ENCODE measurements at regions not wholly inside any gene's neighbourhood (a gene's known extent, or its start where the extent isn't known, plus 50 kb on each side); places are given as distances from the start of the nearest gene placed in this dataset.

GRCh38 chr2:71859211-71859847 is 288.3 kb downstream of the CYP26B1 start:
- no peak for DNase-seq

GRCh38 chr2:71858071-71858470 is 289.6 kb downstream of the CYP26B1 start:
- no peak for DNase-seq

DNA sequence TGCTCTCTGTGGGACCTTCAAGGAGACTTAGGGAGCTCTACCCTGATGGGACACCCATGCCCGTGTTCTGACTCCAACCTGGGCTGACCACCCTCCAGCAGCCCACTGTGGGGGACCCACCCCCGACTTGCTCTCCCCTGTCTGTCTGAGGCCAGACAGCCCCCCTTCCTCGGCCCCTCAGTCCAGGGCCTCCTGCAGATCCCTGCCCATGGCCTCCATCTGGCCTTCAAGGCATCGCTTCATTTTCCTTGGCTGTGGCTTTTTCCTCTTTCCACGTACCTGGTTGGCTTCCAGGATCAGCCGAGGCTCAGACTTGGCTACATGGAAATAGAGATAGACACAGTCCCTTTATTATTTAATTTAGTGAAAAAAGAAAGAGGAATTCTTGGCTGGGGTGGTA is 290.0 kb downstream of the CYP26B1 start:
- no peak for DNase-seq

DNA sequence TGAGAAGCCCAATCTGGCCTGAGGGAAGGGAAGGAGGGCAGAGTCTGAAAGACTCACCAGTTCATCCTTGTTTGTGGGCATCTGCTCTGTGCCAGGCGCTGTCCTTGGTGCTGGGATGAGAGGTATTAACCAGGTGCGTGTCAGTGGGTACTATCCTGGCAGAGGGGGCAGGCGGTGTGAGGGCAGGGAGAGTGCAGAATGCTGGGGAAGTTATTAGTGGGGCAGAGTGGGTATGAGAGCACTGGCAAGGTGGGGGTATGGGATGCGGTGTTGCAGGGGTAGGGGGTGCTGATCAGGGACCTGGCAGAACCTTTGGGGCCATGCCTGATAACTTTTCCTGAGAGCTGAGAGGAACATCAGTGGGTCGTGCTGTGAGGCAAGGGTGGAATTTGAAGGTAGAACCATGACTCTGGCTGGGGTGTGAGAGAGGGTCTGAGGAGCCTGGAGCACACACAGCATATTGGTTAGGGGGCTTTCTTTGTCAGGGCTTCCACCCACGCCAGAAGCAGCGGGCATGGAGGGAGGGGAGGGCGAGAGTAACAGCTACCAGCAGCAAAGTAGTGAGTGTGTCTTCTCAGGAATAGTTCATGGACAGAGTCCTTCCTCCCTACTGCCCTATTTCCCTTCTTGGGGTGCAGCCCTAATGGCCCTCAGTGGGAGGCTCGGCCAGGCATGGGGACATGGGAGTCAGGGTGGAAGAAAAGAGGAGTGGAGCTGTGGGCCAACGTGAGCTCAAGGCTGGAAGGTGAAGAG is 290.7 kb downstream of the CYP26B1 start:
- no peak for DNase-seq

DNA sequence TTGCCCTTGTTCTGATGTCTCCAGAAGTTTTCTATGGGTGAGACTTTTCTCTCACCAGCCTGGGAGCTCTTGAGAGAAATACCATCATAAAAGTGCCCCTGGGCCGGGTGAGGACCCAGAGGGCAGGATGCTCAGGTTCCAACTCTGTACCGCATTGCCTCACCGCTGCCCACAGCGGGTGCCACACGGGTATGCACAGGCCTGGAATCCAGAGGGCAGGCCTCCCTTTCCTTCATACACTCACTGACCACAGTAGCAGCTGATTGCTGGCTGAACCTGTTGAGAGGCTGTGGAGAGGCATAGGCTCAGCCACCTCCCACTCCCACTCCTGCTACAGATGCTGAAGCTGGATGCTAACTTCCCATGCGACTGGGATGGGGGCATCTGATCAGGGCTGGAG is 293.8 kb downstream of the CYP26B1 start:
- no peak for DNase-seq

DNA sequence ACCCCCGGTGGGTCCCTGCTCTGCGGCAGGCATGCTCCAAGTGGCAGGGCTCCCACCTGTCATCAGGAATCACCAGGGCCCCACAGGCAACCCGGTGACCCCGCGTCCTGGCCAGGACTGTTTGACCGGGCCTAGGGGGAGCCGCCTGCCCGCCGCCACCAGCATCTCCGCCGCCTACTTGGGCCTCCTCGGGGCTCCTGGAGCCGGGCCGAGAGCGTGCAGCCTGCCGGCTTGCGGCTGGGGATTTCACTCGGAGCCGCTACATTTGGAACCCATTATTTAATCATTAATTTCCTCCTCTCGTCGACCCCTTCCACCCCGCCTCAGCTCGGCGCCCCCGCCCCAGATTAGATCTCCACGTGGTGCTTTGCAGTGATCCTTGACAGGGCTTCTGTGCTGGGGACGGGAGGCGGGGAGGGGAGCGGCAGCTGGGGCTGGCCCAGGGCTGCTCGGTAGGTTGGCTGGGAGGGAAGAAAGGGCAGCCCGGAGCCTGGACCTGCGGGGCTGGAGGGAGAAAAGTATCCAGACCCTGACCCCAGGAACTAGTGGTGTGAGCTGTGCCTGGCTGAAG is 295.4 kb downstream of the CYP26B1 start:
- no peak for DNase-seq

DNA sequence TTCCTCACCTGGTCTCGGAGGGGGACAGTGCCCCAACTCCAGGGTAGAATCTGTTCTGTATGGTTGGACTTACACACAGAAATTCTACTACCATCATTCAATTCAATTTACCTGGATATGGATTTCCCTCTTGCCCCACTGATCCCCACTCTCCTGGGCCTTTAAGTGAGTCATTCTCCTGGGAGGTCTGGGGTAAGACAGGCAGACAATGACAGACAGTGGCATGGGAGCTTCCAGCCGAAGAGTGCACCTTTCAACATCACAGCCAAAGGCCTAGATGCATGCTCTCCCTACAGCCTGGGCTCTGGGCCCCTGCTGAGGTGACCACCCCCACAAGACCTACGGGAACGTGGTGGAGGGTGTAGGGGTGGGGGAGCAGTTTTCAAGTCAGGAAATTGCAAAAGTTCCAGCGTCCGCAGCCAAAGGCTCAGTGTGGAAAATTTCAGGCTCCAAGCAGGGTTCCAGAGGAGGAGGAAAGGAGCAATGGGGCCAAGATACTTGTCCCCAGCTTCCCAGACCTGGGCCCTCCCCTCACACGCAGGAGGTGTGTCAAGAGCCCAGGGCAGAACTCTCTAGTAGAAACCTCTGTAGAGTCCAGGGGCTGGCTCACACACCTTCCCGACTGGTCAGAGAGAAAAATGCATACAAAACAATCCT is 296.4 kb downstream of the CYP26B1 start:
- DNase-seq, result no peak

DNA sequence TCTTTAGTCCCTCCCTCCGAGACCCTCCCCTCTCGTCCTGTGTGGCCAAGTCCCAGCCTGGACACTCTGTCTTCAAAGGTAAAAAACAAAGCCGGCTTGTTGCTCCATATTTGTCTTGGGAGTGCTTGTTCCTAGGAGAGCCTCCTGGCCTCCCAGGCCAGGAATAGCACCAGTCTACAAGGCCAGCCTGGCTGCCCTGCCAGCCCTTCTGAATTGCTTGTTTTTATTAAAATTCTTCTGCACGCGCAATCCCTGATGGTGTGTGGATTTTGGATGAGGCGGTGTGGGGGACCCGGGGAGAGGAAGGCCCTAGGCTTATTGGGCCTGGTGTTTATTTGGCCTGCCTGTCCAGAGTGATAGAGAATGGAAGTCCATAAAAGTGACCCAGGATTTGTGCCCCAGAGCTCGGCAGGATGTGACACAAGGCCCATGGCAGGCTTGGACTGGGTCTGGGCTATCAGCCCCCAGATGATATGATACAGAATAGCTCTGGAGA is 297.3 kb downstream of the CYP26B1 start:
- DNase-seq, result no peak

DNA sequence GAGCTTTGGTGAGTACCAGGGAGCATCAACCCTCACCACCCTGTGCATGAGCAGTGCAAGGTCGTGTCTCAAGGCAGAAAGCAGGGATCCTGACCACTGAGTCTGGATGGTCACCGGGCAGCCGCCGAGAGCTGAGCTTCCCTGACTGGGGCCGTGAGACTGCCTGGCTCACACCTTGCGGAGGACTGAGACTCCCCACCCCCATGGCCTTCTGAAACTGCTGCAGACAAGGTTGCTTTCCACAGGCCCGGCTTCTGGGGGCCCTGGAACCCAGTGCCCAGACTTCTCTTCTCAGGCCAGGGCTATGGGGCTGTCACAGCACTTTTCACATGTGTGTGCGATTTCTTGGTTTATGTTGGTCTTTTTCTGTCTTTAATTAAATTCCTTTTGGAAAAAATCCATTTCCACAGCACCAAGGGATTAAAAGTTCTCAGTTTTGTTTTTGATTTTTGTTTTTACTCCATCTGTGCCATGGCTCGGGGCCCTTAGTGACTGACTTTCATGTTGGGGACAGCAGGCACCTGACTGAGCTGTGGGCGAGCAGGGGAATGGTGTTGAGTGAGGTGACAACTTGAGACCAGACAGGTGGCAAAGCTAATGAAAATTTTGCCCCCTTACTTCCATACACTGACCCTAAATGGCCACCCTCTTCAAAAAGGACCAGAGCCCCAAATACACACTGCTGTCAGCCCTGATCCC is 297.9 kb downstream of the CYP26B1 start:
- no peak for DNase-seq

- no peak for DNase-seq
Measured at GRCh38 chr2:71849111-71849510, 298.6 kb downstream of the CYP26B1 start.

- DNase-seq, result no peak
Measured at GRCh38 chr2:71846669-71847291, 300.9 kb downstream of the CYP26B1 start.

DNA sequence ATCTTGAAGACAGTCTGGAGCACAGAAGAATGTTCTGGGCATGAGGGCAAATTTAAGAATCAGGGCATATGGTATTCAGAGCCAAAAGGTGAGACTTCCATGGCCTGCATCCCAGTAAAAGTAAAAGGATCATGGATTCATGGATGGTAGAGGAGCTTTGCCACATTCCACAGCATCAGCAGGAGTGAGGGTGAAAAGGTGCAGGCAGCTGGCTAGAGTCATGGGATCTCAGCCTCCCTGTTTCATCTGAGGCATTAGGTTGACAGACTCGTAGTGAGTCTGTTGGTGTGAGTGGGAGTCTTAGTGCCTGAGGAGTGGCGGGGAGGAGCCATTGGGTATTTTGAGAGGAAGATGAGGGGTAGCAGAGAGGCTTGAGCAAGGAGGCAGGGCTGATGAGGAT is 301.6 kb downstream of the CYP26B1 start:
- DNase-seq, result no peak

- DNase-seq, result no peak
Measured at GRCh38 chr2:71844967-71845366, 302.7 kb downstream of the CYP26B1 start.

- no peak for DNase-seq
Measured at GRCh38 chr2:71843391-71843850, 304.2 kb downstream of the CYP26B1 start.

- no peak for DNase-seq
Measured at GRCh38 chr2:71842744-71843143, 304.9 kb downstream of the CYP26B1 start.

- no peak for DNase-seq
Measured at GRCh38 chr2:71839826-71840225, 307.8 kb downstream of the CYP26B1 start.

DNA sequence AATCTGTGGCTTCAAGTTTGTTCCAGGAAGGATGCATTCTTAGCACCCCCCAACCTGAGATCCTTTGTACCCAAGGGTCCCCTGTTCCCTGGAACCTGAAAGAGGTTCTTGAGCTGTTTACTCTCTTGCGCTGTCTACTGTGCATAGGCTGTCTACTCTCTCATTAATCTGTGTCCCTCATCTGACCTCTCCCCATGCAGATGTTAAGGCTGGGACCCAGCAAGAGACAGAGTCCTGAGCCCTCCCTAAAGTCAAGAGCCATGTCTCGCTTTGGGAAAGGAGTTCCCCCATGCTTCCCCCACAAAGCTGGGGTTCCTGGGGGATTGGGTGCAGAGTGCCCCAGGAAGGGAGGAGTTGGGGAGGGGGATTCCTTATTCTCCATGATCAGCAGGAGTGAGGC is 312.9 kb downstream of the CYP26B1 start:
- DNase-seq, result no peak

DNA sequence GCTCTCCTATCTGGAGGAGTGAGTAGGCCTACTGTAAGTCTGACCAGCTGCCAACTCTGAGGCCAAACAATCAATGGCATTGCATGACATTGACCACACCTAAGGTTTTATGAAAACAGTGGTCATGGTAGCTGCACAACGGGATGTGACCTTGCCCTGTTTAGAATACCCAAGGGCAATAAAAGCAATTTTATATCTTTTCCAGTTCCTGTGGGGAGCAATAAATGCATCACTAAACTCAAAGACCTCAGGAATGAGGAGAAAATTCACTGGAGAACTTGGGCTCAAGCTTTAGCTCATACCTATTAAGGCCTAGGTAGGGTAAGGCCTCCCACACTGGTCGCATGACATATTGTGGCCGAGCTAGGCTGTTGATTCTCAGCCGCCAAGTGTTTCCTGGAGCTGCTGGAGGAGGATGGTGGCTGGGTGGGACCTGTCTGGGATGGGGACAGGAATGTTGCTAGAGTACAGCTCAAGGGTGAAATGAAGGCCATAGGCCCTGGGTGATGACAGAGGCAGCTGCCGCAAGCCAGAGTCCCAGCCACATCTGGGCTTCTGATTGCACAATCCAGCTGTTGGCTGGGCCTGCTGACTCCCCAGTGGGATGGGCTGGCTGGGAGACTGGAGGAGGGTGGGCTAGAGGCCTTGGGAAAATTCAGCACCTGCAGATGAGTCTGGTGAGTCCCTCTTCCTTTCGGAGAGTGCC is 313.7 kb downstream of the CYP26B1 start:
- no peak for DNase-seq

GRCh38 chr2:71833272-71833671 is 314.4 kb downstream of the CYP26B1 start:
- no peak for DNase-seq

- DNase-seq, result no peak
Measured at GRCh38 chr2:71832844-71833243, 314.8 kb downstream of the CYP26B1 start.

DNA sequence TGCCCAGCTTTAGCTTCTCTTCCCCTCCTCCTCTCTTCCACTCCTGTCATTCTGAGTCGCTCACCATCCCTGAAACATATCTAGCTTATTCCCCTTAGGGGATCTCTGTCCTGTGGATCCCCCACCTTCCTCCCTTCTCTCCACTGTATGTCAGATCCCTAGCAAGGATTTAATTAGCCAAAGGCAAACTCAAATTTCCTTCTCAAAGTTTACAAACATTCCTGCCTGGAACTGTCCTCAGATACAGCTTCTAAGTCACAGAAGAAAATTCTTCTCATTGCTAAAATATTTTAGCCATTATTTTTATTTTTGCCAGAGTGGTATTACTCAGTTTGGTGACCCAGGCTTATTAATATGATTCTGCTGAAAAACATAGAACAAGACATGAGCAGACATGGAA is 315.3 kb downstream of the CYP26B1 start:
- no peak for DNase-seq

DNA sequence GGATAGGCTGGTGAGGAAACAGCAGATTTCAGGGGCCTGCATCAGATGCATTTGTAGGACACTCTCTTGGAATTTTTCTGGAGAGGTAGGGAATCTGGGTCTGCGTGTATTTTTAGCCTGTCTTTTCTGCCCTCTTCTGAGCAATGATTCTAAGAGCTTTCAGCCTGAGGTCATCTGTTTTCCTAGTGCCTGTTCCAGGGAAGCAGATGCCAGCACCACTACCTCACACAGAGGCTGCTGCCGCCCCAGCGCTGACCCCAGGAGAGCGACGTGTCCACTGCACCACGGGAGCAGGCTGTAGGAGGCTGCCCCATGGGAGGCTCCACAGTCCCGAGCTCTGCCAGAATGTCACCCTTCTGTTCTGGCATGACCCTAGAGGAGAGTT is 316.5 kb downstream of the CYP26B1 start:
- no peak for DNase-seq
